ENCODE measurements at regions not wholly inside any gene's neighbourhood (a gene's known extent, or its start where the extent isn't known, plus 50 kb on each side); places are given as distances from the start of the nearest gene placed in this dataset.
A peak's percentile ranks its signal among the peaks of the same experiment; 100 is the strongest.
"Not testable (repeated sequence)": the region's sequence is repeated elsewhere in the genome, so short reads cannot be mapped to it uniquely, and the experiment has no call there.

DNA sequence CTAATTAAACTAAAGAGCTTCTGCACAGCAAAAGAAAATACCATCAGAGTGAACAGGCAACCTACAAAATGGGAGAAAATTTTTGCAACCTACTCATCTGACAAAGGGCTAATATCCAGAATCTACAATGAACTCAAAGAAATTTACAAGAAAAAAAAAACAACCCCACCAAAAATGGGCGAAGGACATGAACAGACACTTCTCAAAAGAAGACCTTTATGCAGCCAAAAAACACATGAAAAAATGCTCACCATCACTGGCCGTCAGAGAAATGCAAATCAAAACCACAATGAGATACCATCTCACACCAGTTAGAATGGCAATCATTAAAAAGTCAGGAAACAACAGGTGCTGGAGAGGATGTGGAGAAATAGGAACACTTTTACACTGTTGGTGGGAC is 100.7 kb downstream of the GPX5 start:
- DNase-seq = not testable (repeated sequence)

DNA sequence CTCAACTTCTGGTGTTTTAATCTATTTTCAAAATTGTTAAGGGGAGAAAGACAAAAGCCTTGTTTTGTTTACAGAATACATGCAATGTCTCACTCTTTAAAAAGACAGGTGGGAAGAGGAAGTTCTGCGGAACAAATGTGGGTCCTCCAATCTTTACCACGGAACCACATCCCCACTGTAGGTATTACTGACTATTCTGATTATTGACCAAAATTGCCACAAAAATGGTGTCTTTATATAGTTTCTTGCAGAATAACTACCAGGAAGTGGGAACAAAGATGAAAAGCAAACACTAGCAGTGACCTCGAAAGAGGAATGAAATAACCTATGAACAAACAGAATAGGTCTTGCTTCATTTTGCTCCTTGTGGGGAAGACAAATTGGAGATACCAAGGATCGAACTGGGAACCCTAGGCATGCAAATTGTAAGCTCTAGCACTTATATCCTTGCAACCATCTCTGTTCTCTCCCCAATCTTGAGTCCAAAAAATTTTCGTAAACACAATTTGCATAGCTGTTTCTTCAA is 106.7 kb downstream of the GPX5 start:
- DNase-seq = no peak

DNA sequence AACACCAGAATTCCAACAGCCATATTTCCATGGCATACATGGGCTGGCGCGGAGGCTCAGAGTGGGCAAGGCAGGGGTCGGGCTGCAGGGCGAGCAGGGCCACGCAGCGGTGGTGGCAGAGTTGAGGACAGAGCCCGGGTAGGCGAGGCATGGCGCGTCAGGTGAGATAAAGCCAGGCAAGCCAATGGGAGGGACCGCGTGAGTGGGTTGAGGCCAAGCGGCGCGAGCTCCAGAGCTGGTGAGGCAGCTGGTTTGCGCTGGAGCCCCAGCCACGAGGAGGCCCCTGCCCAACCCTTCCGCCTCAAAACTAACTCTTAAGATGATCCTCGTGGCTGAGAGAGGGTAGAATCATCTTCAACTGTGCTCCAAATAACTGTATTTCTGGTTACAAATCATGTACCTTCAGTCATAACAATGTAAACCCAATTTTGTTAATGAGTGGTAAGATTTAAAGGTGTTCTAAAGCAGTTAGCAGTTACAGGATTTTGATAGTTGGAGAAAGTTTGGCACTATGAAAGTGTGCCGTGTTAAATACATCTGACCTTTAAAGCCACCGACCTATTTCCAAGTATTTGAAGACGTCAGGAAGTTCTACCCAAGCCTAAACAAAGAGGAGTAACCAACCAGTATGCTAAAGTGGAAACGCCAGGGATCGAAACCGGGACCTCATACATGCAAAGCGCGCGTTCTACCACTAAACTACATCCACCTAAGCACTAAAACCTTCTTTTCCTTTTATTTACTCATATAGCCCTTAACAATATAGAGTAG is 107.9 kb downstream of the GPX5 start:
- no peak for DNase-seq

DNA sequence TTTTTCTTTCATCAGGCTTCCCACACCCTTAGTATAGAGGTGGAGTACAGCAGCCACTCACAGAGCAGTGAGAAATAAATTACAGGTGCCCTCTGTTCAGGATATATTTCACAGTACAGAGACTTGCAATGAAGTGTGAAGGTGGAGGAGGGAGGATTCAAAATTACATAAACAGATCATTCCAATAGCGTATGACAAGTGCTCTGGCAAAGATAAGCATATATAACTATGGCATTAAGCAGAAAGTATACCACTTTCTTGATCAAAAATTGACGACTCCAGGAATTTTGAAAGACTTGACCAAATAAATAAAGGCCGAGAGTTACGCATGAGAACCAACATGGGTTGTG is 108.7 kb downstream of the GPX5 start:
- DNase-seq = no peak

DNA sequence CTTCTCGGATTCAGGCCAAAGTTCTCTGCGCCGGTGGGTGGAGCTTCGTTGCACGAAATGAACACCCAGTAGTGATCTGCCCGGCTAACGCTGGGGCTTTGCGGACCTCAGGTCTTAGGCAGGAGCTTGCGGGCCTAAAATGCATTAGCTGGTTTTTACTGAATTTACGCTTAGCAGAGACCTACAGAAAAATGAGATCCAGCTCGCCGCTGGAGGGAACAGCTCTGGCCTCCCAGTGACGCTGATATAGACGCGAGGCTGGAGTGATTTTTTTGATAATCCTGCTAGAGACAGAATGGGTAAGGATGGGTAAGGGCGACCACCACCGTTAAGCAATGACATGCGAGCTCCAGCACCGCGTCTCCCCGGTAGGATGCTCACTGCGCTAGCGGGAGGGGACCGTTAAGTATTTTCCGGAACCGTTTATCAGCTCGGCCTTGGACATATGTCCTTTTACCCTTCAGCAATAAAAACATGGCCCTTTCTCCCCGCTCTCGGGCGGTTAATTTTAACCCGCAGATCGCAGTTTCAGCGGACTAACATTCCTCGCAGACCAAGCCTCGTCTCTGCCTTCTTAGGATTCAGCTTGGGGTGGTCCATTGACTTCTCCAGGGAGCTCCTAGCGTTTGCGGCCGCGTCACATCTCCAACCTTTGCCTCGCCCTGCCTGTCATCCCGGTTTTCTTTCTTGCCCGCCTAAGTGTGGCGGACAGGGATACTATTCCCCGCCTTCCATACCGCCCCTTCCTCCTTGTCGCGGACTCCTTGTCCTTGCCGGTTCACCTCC is 109.3 kb downstream of the GPX5 start:
- DNase-seq = no peak

DNA sequence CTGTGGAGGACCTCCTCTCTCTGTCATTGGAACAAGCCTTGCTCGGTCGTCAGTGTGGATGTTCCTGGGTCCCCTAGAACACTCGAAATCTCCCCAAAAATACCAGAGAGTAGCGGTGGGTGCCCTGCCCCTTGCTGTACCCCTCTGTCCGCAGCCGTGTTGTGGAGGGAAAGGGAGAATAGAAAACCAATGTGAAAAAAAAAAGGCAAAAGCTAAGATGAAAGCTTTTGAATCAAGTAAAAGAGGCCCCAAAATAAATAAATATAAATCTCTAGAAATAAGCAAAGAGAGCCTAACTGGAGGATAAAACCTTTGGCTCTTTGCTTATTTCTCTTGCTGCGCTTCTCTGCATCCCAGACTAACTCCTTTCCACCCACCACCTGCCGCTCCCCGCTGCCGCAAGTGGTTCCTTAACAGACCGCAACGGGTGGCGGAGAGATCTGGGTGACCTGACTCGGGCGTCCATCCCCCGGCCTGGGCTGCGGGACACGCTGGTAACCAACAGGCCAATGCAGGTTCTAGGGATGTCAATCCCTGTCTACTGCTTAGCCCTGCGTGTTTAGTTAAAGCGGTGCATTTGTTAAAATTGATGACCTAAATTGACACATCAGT is 110.0 kb downstream of the GPX5 start:
- DNase-seq = no peak

DNA sequence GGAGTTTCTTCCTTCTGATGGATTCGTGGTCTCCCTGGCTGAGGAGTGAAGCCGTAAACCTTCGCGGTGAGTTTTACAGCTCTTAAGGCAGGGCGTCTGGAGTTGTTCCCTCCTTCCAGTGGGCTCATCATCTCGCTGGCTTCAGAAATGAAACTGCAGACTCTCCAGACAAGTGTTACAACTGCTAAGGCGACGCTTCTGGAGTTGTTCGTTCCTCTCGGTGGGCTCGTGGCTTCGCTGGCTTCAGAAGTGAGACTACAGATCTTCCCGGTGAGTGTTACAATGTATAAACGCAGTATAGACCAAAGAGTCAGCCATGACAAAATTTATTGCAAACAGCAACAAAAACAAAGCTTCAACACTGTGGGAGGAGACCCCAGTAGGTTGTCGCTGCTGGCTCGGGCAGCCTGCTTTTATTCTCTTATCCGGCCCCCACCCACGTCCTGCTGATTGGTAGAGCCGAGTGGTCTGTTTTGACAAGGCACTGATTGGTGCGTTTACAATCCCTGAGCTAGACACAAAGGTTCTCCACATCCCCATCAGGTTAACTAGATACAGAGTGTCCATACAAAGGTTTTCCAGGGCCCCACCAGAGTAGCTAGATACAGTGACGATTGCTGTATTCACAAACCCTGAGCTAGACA is 113.2 kb downstream of the GPX5 start:
- DNase-seq = no peak

DNA sequence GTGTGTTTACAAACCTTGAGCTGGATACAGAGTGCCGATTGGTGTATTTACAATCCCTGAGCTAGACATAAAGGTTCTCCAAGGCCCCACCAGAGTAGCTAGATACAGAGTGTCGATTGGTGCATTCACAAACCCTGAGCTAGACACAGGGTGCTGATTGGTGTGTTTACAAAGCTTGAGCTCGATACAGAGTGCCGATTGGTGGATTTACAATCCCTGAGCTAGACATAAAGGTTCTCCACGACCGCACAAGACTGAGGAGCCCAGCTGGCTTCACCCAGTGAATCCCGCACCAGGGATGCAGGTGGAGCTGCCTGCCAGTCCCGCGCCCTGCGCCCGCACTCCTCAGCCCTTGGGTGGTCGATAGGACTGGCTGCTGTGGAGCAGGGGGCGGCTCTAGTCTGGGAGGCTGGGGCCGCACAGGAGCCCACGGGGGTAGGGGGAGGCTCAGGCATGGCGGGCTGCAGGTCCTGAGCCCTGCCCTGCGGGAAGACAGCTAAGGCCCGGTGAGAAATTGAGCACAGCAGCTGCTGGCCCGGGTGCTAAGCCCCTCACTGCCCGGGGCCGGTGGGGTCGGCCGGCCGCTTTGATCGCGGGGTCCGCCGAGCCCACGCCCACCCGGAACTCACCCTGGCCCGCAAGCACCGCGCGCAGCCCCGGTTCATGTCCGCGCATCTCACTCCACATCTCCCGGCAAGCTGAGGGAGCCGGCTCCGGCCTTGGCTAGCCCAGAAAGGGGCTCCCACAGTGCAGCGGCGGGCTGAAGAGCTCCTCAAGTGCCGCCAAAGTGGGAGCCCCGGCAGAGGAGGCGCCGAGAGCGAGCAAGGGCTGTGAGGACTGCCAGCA is 114.0 kb downstream of the GPX5 start:
- not testable (repeated sequence) for DNase-seq

DNA sequence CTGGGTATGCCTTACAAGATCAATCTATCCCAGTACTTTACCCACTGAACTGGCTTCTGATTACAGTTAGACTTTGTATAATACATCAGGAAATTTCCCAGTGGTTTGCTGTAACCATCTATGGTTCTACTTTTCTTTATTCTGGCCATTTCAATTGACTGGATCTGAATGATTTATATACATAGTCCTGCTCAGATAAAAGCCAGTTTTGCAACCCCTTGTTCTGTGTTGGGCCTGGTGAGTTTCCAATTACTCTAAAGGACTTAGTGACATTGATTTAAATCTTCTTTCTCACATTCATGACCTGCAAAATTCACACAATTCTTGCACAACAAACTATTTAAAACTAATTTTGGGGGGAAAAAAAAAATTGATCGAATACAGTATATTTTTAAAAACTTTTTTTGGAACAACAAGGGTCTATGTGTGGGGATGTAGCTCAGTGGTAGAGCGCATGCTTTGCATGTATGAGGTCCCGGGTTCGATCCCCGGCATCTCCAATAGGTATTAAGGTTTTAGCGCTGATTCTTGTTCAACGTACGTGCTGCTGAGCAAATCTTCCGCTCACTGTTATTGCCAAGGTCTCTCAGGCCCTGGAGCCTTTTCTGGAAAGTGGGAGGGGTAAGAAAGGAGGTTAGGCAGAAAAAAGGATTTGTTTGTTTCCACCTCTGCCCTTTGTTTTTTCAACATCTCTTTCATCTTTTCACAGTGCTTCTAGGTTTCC is 117.5 kb downstream of the GPX5 start:
- no peak for DNase-seq

DNA sequence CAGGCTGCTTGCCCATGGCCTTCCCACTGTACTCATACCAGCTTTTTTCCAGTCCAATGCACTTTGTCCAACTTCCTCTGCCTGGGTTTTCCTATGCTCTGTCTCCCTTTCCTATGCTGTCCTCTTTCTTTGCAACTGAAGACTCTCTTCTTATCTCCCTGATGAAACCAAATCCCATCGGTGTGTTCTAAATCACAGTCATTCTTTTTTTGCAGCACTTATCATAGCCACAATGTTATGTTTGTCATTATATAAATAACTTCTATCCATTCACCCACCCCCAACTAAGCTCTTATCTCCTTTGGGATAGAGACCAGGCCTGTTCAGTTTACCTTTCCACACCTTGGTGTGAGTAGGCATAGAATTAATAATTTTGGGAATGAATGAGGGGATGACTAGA is 121.0 kb downstream of the GPX5 start:
- DNase-seq = no peak

DNA sequence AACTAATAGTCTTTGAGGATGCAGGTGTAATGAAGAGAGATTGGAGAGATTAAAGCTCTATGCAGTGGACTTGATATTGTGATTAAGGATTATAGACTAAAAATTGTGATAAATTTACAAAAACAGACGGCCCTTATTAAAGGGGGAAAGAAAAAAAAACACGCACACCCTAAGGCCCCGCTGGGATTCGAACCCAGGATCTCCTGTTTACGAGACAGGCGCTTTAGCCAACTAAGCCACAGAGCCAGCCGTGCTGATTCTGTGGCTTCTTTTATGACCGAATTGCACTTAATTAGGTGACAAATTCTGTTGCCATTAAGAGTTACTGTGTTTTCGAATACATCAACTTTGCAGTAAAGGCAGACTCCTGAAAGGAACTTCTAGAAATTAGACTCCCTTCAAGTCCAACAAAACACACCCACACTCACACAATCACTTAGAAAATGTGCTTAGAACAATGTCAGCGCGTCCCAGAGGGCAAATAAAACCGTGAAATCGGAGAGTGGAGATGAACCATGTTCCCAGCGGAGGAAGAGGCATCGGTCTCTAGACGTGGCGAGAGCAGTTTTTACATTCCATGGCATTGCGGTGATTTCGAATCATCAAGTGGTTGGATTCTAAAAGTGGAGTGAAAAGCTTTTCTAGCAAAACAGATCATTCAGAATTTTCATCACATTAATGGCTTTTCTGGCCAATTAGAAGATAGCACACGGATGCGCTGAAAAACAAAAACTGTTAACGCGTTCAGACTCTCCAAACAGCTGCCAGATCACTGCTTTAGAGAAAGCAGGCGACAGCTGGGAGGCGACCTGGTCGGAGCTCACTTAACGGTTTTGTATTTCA is 122.6 kb downstream of the GPX5 start:
- DNase-seq = peak; percentile 30

DNA sequence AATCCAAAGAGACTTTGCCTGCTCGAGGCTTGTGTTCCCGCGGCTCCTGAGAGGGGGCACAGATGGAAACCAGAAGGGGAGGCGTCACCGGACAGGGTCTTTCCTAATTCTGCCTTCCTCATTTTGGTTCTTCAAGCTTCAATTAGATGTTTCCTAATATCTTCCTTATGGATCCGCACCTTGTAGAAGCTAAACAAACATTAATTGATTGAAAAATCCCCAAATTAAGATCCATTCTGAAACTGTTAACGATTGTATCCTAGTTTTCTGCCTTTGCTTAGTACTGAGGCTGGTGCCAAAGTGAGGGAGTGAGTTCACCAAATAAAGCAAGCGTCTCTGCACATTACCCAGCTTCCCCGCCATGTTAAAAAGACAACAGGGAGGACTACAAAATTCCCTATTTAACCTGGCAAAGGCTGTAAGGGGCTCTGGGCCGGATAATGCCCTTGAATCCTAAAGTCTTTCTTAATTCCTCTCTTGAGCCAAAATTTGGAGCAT is 123.2 kb downstream of the GPX5 start:
- no peak for DNase-seq

DNA sequence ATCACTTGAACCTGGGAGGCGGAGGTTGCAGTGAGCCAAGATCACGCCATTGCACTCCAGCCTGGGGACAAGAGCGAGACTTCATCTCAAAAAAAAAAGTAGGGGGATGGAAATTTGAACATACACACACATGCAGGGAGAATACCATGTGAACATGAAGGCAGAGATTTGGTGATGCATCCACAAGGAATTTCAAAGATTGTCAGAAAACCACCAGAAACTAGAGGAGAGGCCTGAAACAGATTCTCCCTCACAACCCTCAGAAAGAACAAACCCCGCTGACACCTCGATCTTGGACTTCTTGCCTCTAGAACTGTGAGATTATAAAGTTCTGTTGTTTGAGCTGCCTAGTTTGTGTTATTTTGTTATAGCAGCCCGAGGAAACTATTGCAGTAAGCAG is 125.5 kb downstream of the GPX5 start:
- DNase-seq = no peak

DNA sequence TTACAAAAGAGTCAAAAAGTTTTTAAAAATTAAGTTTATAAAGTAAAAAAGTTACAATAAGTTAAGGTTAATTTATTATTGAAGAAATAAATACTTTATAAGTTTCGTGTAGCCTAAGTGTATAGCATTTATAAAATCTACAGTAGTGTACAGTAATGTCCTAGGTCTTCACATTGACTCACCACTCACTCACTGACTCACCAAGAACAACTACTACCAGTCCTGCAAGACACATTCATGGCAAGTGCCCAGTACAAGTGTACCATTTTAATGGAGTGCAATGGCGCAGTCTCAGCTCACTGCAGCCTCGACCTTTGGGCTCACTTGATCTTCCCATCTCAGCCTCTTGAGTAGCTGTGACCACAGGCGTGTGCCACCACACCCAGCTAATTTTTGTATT is 128.2 kb downstream of the GPX5 start:
- DNase-seq = no peak

DNA sequence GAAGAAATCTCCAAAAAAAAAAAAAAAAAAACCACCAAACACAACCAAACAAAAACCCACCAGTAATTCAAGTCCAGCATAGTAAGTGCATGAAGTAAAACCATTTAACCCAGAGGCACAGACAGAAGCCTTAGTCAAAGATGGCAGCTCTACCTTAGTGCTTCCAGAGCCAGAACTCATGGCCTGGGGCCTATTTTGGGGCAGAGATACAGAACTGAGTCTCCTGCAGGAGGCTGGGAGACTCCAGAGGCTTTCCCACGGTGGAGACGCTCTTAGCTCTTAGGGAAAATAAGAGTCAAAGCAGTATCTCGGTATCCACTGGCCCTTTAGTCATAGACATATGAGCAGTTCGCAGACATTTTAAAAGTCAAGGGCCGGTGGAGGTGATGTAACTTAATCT is 129.5 kb downstream of the GPX5 start:
- no peak for DNase-seq

DNA sequence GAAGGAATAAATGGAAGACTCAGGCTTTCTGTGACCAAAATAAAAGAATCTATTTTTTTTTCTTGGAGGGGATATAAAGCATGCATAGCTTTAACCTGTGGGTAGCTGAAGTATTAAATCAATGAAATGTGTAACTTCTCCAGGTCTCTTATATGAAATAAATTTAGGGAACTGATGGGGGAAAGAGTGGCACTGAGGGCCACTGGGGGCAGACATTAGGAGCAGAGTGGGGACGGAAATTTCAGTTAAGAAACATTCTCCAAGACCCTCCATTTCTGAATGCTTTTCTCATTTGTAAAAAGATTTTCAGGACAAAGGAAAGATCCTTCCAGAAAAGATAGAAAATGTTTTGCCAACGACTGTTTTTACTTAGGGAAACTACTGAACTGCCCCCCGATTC is 131.0 kb downstream of the GPX5 start:
- no peak for DNase-seq

DNA sequence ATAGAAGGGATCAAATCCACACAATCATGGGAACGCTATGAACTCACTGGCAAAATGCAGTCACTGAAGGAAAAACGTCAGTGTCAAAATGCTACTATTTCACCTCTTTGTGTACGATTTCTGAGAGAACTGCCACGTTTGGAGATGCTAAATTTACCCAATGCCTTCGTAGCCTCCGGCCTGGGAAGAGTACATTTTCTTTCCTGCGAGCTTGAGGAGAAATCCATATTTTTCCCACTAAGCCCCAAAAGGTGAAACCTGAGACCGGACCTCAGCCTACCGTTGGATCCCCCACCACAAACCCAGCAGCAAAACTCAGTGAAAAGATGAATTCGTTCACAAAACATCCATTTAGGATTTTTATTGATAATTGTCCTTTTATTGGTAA is 131.7 kb downstream of the GPX5 start:
- no peak for DNase-seq

DNA sequence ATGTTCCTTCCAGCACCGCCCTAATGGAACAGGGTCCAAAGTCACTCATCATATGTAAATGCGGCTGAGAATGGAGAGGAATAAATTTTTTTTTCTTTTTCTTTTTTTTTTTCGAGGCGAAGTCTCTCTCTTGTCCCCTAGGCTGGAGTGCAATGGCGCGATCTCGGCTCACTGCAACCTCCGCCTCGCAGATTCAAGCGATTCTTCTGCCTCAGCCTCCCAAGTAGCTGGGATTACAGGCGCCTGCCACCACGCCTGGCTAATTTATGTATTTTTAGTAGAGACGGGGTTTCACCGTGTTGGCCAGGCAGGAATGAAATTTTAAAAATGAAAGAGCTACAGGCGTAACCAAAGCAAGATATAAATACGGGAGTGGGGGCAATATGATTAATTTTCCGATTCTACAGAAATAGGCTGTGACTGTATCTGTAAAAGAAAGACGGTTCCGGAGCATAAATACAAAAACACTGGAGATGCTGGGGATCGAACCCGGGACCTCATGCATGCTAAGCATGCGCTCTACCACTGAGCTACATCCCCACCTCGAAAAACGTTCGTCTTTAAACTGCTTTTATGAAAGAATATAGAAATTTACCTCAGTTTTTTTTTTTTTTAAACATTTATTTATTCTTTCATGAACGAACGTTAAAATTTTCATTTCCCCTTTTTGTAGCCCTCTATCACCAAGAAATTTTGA is 132.2 kb downstream of the GPX5 start:
- DNase-seq = peak; percentile 38

DNA sequence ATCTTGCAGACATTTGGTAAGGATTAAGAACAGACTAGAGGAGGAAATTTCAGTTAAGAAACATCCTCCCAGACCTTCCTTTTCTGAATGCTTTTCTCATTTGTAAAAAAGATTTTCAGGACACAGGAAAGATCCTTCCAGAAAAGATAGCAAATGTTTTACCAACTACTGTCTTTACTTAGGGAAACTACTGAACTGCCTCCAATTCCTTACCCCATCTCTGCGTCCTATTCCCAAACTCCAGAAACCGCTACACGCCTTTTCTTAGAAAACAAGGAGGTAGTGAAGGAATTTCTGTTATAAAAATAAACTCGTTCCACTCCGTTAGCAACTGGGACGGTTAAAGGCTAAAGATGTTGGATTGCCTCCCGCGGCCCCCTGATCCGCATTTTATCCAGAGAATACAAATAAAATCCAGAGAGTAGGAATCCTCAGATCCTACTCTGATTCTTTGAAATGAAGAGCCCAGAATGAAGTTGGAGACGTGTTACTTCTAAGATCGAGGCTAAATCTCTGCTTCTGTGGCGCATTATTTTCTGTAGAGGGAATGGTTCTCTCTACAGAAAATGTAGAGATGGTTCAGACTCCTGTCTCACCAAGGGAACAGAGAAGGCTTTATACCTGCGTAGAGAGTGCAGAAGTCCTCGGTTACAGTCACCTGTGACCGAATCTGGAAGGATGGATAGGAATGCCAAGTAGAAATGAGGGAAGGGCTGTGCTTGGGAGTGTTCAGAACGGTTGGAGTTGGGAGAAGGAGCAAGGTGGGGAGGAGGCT is 133.0 kb downstream of the GPX5 start:
- no peak for DNase-seq

Data from CD4-positive, alpha-beta T cell treated with Interleukin-17A for 1 hour (primary cell).